K562 (cell line): ENCODE measurements at regions not wholly inside any gene's neighbourhood (a gene's known extent, or its start where the extent isn't known, plus 50 kb on each side); places are given as distances from the start of the nearest gene placed in this dataset.

Experiments used
- CBX5 ChIP-seq: IDR thresholded peaks from 2 replicates; pipeline ENCODE4 v1.6.1; 2014; ENCODE audit warnings: low read depth, borderline replicate concordance
- ETV1 ChIP-seq: fragments of 450-650 bp; conservative IDR thresholded peaks from 2 replicates; pipeline ENCODE4 v1.6.1; 2016; ENCODE audit warnings: missing genetic modification characterization, control low read depth, low read depth, missing compliant biosample characterization
- FOXA3 ChIP-seq, 2 experiments: fragments of 450-650 bp in 1 of 2; sonication (generic) in 1 of 2; formaldehyde crosslinking; IDR thresholded peaks in 1 of 2; conservative IDR thresholded peaks in 1 of 2; 2 replicates each; pipeline versions ENCODE4 v1.4.0 to v1.8.0; 2020 to 2022; ENCODE audit warnings: mild to moderate bottlenecking in 2 of 2, missing genetic modification reagents in 1 of 2
- HIVEP1 ChIP-seq: fragments of 250-450 bp; sonication (Bioruptor Pico); IDR thresholded peaks from 2 replicates; pipeline ENCODE4 v1.4.0; 2020; ENCODE audit warnings: mild to moderate bottlenecking
- KAT7 ChIP-seq: sonication (generic); formaldehyde crosslinking; IDR thresholded peaks from 2 replicates; pipeline ENCODE4 v1.8.0; 2022; ENCODE audit warnings: missing genetic modification reagents, mild to moderate bottlenecking, borderline replicate concordance
- MEF2D ChIP-seq: conservative IDR thresholded peaks from 2 replicates; pipeline ENCODE4 v1.6.1; 2016; ENCODE audit warnings: low read depth, missing genetic modification characterization, missing compliant biosample characterization
- NCOA6 ChIP-seq: fragments of 450-650 bp; IDR thresholded peaks from 2 replicates; pipeline ENCODE4 v1.6.1; 2017; ENCODE audit warnings: mild to moderate bottlenecking
- NR4A1 ChIP-seq, 2 experiments: fragments of 250-450 bp in 1 of 2; fragments of 450-650 bp in 1 of 2; sonication (Bioruptor Pico) in 1 of 2; IDR thresholded peaks; 2 replicates each; pipeline versions ENCODE4 v1.4.0 to v1.6.1; 2016 to 2020; ENCODE audit warnings: mild to moderate bottlenecking in 2 of 2, missing compliant biosample characterization in 1 of 2, missing genetic modification characterization in 1 of 2, moderate library complexity in 1 of 2
- POU5F1 ChIP-seq: fragments of 150-350 bp; IDR thresholded peaks from 2 replicates; pipeline ENCODE4 v1.6.1; 2014; ENCODE audit warnings: borderline replicate concordance, low read length, low read depth, mild to moderate bottlenecking; ENCODE audit not compliant: partially characterized antibody
- SIX5 ChIP-seq, 2 experiments: IDR thresholded peaks; 2 replicates each; pipeline ENCODE4 v1.6.1; 2011; ENCODE audit warnings: low read length in 2 of 2, borderline replicate concordance in 1 of 2, low read depth in 1 of 2, mild to moderate bottlenecking in 1 of 2, moderate library complexity in 1 of 2; ENCODE audit not compliant: insufficient read depth in 1 of 2
- SMAD3 ChIP-seq: fragments of 450-650 bp; formaldehyde crosslinking; conservative IDR thresholded peaks from 2 replicates; pipeline ENCODE4 v1.4.0; 2020; ENCODE audit warnings: mild to moderate bottlenecking
- SP1 ChIP-seq: sonication (generic); formaldehyde crosslinking; IDR thresholded peaks from 2 replicates; pipeline ENCODE4 v1.8.1; 2022; ENCODE audit warnings: mild to moderate bottlenecking, missing genetic modification reagents
- TGIF2 ChIP-seq: sonication (generic); formaldehyde crosslinking; IDR thresholded peaks from 2 replicates; pipeline ENCODE4 v1.8.1; 2022; ENCODE audit warnings: mild to moderate bottlenecking, missing genetic modification reagents, moderate library complexity
- TSC22D4 ChIP-seq: fragments of 450-650 bp; IDR thresholded peaks from 2 replicates; pipeline ENCODE4 v1.6.1; 2016; ENCODE audit warnings: missing genetic modification characterization, missing biosample characterization, control low read depth
- ZNF347 ChIP-seq: fragments of 450-650 bp; formaldehyde crosslinking; IDR thresholded peaks from 2 replicates; pipeline ENCODE4 v1.4.0; 2020; ENCODE audit warnings: low read depth, mild to moderate bottlenecking, moderate library complexity
- ZNF740 ChIP-seq, 3 experiments: fragments of 200-800 bp in 1 of 3; sonication (Bioruptor generic) in 1 of 3; sonication (generic) in 1 of 3; formaldehyde crosslinking in 1 of 3; IDR thresholded peaks; 2 replicates each; pipeline versions ENCODE4 v1.6.1 to v1.8.0; 2016 to 2022; ENCODE audit warnings: mild to moderate bottlenecking in 2 of 3, missing compliant biosample characterization in 2 of 3, missing genetic modification characterization in 2 of 3, missing genetic modification reagents in 1 of 3
- ZNF764 ChIP-seq: fragments of 250-450 bp; sonication (Bioruptor Pico); IDR thresholded peaks from 2 replicates; pipeline ENCODE4 v1.4.0; 2020; ENCODE audit warnings: low read depth, mild to moderate bottlenecking, moderate library complexity
- ZNF77 ChIP-seq: fragments of 250-450 bp; sonication (Bioruptor Pico); IDR thresholded peaks from 2 replicates; pipeline ENCODE4 v1.5.0; 2020
- ZNF780A ChIP-seq: fragments of 250-450 bp; sonication (Bioruptor Pico); IDR thresholded peaks from 2 replicates; pipeline ENCODE4 v1.5.0; 2021; ENCODE audit warnings: mild to moderate bottlenecking
- TF ChIP-seq, protein P1 (sequence below): fragments of 250-450 bp; sonication (Bioruptor Pico); IDR thresholded peaks from 2 replicates; pipeline ENCODE4 v1.9.0; 2021; ENCODE audit warnings: mild to moderate bottlenecking, inconsistent platforms
- TF ChIP-seq, protein P2 (sequence below), 3 experiments: fragments of 200-800 bp in 1 of 3; fragments of 250-450 bp in 1 of 3; fragments of 450-650 bp in 1 of 3; sonication (Bioruptor Pico) in 1 of 3; sonication (Bioruptor generic) in 1 of 3; formaldehyde crosslinking in 1 of 3; IDR thresholded peaks; 2 replicates each; pipeline versions ENCODE4 v1.6.1 to v1.8.0; 2016 to 2022; ENCODE audit warnings: mild to moderate bottlenecking in 2 of 3, missing genetic modification characterization in 2 of 3, missing compliant biosample characterization in 1 of 3, moderate library complexity in 1 of 3

- TF ChIP-seq POU5F1 = no peak
- no peak for TF ChIP-seq TSC22D4
- TF ChIP-seq, protein P1, sequence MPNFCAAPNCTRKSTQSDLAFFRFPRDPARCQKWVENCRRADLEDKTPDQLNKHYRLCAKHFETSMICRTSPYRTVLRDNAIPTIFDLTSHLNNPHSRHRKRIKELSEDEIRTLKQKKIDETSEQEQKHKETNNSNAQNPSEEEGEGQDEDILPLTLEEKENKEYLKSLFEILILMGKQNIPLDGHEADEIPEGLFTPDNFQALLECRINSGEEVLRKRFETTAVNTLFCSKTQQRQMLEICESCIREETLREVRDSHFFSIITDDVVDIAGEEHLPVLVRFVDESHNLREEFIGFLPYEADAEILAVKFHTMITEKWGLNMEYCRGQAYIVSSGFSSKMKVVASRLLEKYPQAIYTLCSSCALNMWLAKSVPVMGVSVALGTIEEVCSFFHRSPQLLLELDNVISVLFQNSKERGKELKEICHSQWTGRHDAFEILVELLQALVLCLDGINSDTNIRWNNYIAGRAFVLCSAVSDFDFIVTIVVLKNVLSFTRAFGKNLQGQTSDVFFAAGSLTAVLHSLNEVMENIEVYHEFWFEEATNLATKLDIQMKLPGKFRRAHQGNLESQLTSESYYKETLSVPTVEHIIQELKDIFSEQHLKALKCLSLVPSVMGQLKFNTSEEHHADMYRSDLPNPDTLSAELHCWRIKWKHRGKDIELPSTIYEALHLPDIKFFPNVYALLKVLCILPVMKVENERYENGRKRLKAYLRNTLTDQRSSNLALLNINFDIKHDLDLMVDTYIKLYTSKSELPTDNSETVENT (CRISPR knock-in tag) = no peak
- TF ChIP-seq ZNF77 (CRISPR knock-in tag) = no peak
- no peak for TF ChIP-seq ZNF780A
- TF ChIP-seq ZNF764 (CRISPR knock-in tag) = no peak
- no peak for TF ChIP-seq NCOA6
- TF ChIP-seq ZNF740 (CRISPR knock-in tag; IDR thresholded peaks at IDR 0.05) = no peak
- TF ChIP-seq ZNF740 (tag; IDR thresholded peaks at IDR 0.05) = no peak
- no peak for TF ChIP-seq HIVEP1
- TF ChIP-seq KAT7 (CRISPR knock-in tag) = no peak
- TF ChIP-seq MEF2D (tag) = no peak
- TF ChIP-seq SIX5 (IDR thresholded peaks at IDR 0.05; ENCODE audit: borderline replicate concordance in 1 of 2, insufficient read depth in 1 of 2, low read depth in 1 of 2, low read length in 2 of 2) = no peak
- TF ChIP-seq SMAD3 (CRISPR knock-in tag) = no peak
- TF ChIP-seq, protein P2, sequence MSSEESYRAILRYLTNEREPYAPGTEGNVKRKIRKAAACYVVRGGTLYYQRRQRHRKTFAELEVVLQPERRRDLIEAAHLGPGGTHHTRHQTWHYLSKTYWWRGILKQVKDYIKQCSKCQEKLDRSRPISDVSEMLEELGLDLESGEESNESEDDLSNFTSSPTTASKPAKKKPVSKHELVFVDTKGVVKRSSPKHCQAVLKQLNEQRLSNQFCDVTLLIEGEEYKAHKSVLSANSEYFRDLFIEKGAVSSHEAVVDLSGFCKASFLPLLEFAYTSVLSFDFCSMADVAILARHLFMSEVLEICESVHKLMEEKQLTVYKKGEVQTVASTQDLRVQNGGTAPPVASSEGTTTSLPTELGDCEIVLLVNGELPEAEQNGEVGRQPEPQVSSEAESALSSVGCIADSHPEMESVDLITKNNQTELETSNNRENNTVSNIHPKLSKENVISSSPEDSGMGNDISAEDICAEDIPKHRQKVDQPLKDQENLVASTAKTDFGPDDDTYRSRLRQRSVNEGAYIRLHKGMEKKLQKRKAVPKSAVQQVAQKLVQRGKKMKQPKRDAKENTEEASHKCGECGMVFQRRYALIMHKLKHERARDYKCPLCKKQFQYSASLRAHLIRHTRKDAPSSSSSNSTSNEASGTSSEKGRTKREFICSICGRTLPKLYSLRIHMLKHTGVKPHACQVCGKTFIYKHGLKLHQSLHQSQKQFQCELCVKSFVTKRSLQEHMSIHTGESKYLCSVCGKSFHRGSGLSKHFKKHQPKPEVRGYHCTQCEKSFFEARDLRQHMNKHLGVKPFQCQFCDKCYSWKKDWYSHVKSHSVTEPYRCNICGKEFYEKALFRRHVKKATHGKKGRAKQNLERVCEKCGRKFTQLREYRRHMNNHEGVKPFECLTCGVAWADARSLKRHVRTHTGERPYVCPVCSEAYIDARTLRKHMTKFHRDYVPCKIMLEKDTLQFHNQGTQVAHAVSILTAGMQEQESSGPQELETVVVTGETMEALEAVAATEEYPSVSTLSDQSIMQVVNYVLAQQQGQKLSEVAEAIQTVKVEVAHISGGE (CRISPR knock-in tag; IDR thresholded peaks at IDR 0.05) = no peak
- TF ChIP-seq SP1 (CRISPR knock-in tag) = no peak
- no peak for TF ChIP-seq ZNF347
- no peak for TF ChIP-seq FOXA3 (CRISPR knock-in tag; conservative IDR thresholded peaks at IDR 0.05 in 1 of 2, IDR thresholded peaks at IDR 0.05 in 1 of 2)
- TF ChIP-seq TGIF2 (CRISPR knock-in tag) = no peak
- TF ChIP-seq CBX5 = no peak
- no peak for TF ChIP-seq ETV1 (tag)
- no peak for TF ChIP-seq NR4A1 (CRISPR knock-in tag; IDR thresholded peaks at IDR 0.05)
- TF ChIP-seq NR4A1 (tag; IDR thresholded peaks at IDR 0.05) = no peak
Measured at GRCh38 chr18:32552421-32553030, 81.8 kb upstream of the GAREM1 start (continued).
